ENCODE measurements at regions not wholly inside any gene's neighbourhood (a gene's known extent, or its start where the extent isn't known, plus 50 kb on each side); places are given as distances from the start of the nearest gene placed in this dataset.

DNA sequence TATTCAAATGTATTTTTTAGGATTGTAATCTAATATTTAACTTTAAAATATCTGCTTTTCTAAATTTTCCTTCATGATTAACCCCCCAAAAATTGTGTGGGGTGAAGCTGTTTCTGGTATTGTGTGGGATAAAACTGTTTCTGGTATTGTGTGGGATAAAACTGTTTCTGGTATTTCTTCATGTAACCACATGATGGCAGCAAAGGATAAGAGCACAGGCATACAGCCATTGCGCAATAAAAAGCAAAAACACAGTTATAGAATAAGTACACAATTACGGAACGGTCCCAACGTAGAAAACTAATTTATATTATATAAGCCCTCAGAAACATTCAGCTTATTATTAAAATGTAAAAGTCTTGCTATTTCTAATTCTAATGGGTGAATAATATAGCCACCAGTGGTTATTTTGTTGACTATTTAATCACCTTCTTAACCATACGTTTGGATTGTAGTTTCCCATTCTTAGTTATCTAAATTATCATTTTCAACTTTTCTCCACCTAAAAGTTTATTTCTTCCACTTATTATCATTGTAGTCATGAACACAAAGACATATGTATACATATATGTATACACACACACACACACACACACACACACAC is 333.9 kb upstream of the FSTL5 start:
- TF ChIP-seq POLR2AphosphoS5 (IDR thresholded peaks at IDR 0.05) (no peak), CTCF (IDR thresholded peaks at IDR 0.05 in 8 of 11, conservative IDR thresholded peaks at IDR 0.05 in 3 of 11) (peak; percentile 36 to 76 (median 65)), POLR2A (IDR thresholded peaks at IDR 0.05) (no peak)
- 5 to 10% (median 7%) methylated on average over 5 of the region's 5 CpGs for WGBS, 5 donors
- Histone ChIP-seq H3K4me3 (no peak overlapping the region), H3K36me3 (no peaks in the 10 kb centered on the region), H3K27ac (no peak overlapping the region), H3K4me1 (no peaks in the 10 kb centered on the region), H3K9me3 (no peaks in the 10 kb centered on the region), H3K27me3 (replicated peaks in 1 of 7) (peaks cover 0 to 4% (median 0%) of the 10 kb centered on the region in 7 donors)
- DNase-seq = no peak
- intact Hi-C loops (cut with DNase I; ENCODE audit: low total_unique reads) = loop anchor here (10.0 kb wide), 2 partner anchors 537 to 837 kb away; partner anchors contain the start of gene NPY1R

DNA sequence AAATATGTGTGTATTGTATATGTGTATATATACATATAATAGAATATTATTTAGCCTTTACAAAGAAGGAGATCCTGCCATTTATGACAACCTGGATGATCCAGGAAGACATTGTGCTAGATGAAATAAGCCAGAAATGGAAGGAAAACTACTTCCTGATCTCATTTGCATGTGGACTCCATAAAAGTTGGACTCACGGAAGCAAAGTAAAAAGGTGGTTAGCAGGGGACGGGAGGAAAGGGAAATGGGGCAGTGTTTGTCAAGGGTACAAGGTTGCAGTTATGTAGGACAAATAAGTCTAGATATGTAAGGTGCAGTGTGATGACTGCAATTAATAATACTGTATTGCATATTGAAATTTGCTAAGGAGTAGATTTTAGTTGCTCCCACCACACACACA is 331.1 kb upstream of the FSTL5 start:
- intact Hi-C loops (cut with DNase I; ENCODE audit: low total_unique reads) = loop anchor here (10.0 kb wide), 2 partner anchors 540 to 840 kb away; partner anchors contain the start of gene NPY1R
- TF ChIP-seq POLR2AphosphoS5 (IDR thresholded peaks at IDR 0.05) = no peak
- TF ChIP-seq CTCF (IDR thresholded peaks at IDR 0.05 in 8 of 11, conservative IDR thresholded peaks at IDR 0.05 in 3 of 11) = no peak
- peaks cover 0 to 4% (median 0%) of the 10 kb centered on the region in 7 donors for H3K27me3 ChIP-seq (replicated peaks in 1 of 7)
- H3K36me3 ChIP-seq = no peaks in the 10 kb centered on the region
- no peaks in the 10 kb centered on the region for H3K4me1 ChIP-seq
- H3K27ac ChIP-seq = no peak overlapping the region
- no peak overlapping the region for H3K4me3 ChIP-seq
- no peak for DNase-seq
- 57 to 75% (median 61%) methylated on average over 2 of the region's 2 CpGs for WGBS, 5 donors
- peaks cover 0 to 3% (median 0%) of the 10 kb centered on the region in 8 donors for H3K9me3 ChIP-seq

- WGBS, 5 donors = 89 to 96% (median 90%) methylated on average over 6 of the region's 6 CpGs
- Histone ChIP-seq H3K4me1 (no peaks in the 10 kb centered on the region), H3K4me3 (no peak overlapping the region), H3K27me3 (replicated peaks in 1 of 7) (no peaks in the 10 kb centered on the region), H3K9me3 (peaks cover 0 to 4% (median 0%) of the 10 kb centered on the region in 8 donors), H3K36me3 (no peaks in the 10 kb centered on the region), H3K27ac (no peak overlapping the region)
- intact Hi-C loops (cut with DNase I; ENCODE audit: low total_unique reads) = no loop called here
- TF ChIP-seq POLR2A (IDR thresholded peaks at IDR 0.05) = no peak
- no peak for TF ChIP-seq POLR2AphosphoS5 (IDR thresholded peaks at IDR 0.05)
- no peak for TF ChIP-seq CTCF (IDR thresholded peaks at IDR 0.05 in 8 of 11, conservative IDR thresholded peaks at IDR 0.05 in 3 of 11)
- no peak for DNase-seq
Observed at GRCh38 chr4:162485486-162485885, 321.7 kb upstream of the FSTL5 start.

- no peaks in the 10 kb centered on the region for H3K4me1 ChIP-seq
- 57 to 76% (median 72%) methylated on average over 2 to 4 of the region's 4 CpGs for WGBS, 5 donors
- no peak overlapping the region for H3K27ac ChIP-seq
- DNase-seq = no peak
- no peak overlapping the region for H3K4me3 ChIP-seq
- peaks cover 0 to 15% (median 0%) of the 10 kb centered on the region in 8 donors for H3K9me3 ChIP-seq
- intact Hi-C loops (cut with DNase I; ENCODE audit: low total_unique reads) = no loop called here
- TF ChIP-seq CTCF (IDR thresholded peaks at IDR 0.05 in 8 of 11, conservative IDR thresholded peaks at IDR 0.05 in 3 of 11) (no peak), POLR2AphosphoS5 (IDR thresholded peaks at IDR 0.05) (no peak), POLR2A (IDR thresholded peaks at IDR 0.05) (no peak)
- H3K36me3 ChIP-seq = no peaks in the 10 kb centered on the region
- H3K27me3 ChIP-seq (replicated peaks in 1 of 7) = no peaks in the 10 kb centered on the region
Observed at GRCh38 chr4:162475246-162475645, 311.4 kb upstream of the FSTL5 start.

All from spleen (tissue), 11 donors.